Fibroblast of skin of right quadriceps (primary cell): ENCODE measurements at regions not wholly inside any gene's neighbourhood (a gene's known extent, or its start where the extent isn't known, plus 50 kb on each side); places are given as distances from the start of the nearest gene placed in this dataset.
"Not testable (repeated sequence)": the region's sequence is repeated elsewhere in the genome, so short reads cannot be mapped to it uniquely, and the experiment has no call there.

Experiments
- DNase-seq: peaks from one replicate; pipeline ENCODE4 v3.0.0-alpha.2; 2013

DNA sequence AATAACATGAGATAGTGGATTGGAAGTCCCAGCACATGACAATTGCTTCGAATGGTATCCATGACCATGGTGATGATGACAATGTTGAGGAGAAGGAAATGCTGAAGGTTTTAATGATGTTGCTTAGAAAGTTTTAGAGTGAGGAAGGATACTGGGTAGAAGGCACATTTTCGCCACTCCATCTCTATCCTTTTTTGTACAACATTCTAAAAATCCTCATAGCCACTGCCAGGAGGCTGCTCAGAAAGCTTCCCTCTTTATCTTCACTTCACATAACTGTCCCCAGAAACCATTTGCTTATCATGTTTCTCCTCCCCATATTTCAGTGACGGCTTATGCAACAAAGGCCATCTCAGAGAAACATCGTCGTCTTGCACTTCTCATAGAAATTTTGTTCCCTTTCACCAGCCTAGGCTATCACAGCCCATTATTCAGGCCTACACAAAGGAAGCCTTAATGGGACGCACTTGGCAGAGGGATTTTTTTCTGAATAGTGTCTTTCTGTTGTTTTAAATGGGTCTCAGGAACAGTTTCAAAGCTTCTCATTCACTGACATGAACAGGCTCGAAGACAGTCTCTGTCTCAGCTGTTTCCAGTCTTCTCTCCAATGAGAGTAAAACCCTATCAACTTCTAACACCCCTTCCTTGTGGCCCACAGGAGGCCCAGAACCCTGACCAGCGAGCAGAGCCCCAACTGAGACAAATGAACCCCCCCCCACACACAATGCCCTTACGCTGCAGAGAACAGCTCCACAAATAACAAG, 506.7 kb downstream of the HAPSTR1 start:
- DNase-seq, result no peak

DNA sequence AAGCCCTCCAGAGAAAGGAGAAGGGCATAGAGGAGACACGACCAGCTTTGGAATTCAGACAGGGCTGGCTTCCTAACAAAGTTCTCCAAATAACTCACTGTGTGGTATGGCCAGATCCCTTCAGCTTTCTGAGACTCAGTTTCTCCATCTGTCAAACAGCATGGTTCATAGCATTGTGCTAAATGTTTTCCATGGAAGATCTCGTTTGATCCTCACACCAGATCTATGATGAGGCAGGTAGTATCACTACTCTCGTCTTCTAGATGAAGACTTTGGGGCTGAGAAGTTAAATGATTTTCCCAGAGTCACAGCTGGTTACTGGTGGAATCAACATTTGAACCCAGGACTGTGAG, 507.3 kb downstream of the HAPSTR1 start:
- no peak for DNase-seq

DNA sequence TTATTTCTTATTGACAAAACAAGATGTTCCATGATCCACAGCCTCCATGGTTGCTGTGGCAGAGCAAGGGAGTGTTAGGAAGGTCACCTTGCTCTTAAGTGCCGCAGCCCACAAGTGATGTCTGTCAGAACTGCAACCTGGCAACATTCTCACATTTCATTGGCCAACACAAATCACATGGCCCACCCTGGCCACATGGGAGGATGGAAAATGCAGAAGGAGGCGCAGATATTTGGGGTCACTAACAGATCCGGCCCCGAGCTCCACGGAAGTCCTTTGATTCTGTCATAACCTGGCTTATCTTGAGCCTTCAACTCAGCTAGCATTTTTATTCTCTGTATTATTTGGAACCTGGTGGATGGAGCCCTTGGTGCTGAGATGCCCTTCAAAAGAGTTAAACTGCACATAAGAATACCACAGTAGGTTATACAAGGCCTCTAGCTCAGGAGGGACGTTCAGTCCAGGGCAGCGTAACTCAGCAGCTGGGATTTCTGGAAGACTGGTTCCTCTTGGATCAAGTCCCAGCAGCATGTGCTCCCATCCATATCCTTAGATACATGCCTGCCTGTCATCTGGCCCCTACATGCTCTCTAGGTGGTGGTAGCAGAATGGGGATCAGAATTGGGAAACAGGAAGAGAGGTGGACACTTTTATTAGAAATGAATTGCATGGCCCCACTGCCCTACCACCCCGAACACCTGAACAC, 508.1 kb downstream of the HAPSTR1 start:
- no peak for DNase-seq

DNA sequence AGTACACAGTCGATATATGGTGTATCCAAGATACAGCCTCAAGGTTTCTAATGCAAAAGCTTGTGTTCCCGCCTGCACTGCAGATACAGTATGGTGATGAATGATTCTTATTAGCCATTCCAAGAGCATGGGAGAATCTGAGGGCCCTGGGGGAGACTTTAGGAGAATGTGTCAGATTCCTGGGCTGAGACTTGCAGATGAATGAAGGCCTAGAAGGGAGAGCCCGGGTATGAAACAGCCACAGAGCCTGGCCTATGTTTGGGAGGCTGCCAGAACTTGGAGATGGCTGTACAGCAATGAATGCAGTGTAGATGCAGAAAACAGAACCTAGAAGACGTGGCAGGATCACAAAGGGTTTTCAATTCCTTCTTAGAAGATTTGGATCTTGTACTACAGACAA, 510.7 kb downstream of the HAPSTR1 start:
- no peak for DNase-seq

DNA sequence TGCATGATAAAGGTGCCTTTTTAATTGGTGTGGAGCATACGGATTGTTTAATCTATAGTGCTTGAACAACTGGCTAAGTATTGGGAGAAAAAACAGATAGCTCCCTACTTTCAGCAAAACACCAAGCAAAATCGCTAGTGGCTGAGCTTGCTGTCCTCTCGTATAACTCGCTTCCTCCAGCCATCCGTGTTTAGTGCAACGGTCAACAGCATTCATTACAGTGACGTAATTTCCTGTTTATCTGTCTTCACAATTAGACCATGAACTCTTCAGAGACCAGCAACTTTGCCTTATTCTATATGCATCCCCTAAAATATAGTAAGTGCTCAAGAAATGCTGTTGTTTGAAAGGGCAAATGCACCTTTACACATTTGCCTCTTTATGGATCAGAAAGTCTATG, 511.9 kb downstream of the HAPSTR1 start:
- DNase-seq, result no peak

DNA sequence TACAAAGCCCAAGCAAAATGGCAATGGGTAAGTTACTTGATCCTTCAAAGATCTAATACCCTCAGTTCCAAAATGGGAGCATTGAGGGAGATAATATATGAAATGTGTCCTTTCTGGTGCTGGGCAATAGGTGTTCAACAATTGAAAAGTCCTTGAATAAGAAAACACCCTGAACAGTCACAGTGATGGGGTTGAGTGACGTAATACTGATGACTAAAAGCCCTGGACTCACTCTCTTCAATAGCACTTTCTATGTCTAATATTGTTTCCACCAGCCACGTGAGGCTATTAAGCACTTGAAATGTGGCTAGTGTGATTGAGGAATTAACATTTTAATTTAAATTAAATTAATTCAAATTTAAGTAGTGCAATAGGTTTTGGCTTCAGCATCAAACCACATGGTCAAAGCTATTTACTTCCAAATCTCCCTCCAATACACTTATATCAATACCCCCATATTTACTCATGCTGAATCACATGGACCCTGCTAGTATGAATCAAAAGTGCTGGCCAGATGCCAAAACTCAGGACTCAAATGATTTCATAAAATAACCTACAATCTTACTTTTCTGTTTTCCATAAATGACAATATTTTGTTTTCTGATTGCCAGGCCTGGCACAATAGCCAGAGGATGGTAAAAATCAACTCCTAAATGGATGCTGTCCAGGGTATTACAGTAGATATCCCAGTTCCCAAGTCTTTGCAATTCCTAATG, 516.2 kb downstream of the HAPSTR1 start:
- DNase-seq, result no peak

DNA sequence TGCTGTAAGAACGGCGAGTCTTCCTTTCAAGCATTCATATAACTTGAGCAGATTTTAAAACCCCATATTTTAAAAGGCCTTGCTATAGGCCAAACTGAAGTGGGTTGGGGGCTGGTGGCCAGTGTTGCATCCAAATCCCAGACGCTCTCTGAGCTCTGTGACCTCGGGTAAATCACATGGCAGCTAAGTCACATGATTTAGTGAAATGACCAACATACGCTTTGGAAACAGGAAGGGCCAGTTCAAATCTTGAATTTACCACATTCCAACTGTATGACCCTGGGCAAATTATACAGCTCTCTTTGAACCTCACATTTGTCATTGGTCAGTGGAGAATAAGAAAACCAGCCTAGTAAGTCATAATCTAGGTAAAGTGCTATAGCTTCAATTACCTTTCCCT, 519.3 kb downstream of the HAPSTR1 start:
- no peak for DNase-seq

DNA sequence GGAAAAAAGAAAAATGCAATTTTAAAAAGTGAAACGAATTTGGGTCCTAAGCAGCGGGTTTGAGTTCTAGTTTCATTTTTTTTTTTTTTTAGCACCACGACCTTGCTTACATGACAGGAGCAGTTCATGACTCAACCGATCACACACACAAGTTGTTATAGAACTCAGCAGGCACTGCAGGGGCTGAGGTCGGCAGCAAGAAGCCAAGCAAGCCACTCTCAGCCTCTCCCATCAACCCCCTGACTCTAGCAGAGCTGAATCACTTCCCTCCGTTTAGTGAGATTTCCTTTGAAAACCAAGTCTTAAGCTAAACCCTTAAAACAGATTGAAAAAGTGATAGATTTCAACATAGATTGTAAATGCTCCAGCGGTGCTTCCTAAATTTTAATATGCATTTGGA, 520.8 kb downstream of the HAPSTR1 start:
- peak; percentile 25 for DNase-seq

DNA sequence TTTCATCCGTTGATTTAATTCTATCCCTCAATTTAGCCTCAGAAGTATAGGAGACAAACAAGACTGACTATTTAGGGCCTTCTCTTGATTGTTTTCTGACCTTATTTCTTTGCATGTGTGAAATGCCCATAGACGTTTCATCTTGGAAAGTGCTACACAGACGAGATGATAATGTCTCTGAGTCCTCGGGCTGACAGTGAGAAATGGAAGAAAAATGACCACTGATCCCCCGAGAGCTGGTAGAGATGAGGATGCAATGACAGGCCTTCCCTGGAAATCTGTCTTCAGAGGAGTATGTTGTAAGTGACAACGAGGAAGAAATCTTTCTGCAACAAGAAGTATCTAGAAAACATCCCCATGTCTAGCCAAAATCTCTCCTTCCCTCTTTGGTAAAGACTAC, 522.9 kb downstream of the HAPSTR1 start:
- no peak for DNase-seq

DNA sequence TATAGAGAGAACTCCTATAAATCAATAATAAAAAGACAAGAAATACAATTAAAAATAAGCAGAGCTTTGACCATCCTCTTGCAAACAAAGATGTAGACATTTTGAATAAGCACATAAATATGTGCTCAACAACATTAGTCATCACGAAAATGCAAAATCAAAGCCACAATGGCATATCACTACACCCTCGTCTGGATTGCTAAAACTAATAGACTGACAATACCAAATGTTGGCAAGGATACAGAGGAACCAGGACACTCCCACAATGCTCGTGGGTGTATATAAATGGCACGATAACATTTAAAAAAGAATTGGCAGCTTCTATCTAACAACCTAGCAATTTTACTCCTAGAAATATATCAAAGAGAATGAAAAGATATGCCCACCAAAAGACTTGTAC, 530.8 kb downstream of the HAPSTR1 start:
- no peak for DNase-seq

DNA sequence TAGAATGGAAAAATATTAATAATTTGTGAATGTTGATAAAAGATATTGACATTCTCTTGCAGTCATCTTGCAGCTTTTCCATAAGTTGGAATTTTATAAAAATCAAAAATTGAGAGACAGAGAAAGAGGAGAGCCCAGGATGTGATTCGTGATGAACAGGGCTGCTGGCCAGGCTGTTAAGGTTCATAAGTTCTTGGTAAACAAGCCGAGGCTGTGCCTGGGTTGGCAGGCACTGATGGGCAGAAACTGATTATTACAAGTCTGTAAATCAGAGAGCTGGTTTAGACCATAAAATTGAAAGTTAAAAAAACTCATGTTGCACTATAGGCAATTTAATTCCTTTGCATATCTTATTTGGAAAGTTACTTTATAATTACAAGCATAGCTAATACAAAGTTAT, 533.7 kb downstream of the HAPSTR1 start:
- no peak for DNase-seq

DNA sequence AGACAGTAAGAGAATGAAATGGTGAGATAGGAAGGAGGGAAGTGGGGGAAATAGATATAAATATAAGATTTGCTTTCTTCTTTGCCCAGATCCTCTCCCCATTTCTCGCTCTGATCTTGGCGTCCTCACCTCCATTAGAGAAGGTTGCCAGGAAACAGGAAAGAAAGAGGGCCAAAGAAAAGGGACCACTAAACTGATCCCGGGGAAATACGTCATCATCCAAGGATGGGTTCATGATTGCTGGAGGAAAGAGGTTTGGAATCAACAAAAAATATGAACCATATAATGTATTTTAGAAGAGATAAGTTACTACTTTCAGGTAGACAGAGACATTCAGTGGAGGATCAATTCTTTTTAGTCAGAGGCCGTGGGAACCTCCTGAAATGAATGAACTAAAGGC, 536.0 kb downstream of the HAPSTR1 start:
- DNase-seq, result no peak

DNA sequence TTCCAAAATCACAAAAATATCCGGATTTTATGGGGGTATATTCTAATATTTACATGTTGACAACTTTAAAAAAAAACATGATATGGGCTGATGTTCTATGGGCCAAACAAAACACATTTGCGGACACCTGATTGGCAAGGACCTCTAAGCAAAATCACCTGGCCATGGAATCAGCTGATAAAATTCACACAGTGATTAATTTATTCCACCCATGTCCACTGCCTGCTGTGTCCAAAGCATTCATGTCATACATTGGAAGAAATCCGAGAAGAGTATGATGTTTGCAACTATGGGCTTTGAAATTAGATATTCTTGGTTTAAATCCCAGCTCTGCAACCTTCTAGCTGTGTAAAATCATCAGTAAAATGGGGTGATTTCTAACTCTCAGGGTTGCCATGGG, 538.7 kb downstream of the HAPSTR1 start:
- DNase-seq, result no peak

DNA sequence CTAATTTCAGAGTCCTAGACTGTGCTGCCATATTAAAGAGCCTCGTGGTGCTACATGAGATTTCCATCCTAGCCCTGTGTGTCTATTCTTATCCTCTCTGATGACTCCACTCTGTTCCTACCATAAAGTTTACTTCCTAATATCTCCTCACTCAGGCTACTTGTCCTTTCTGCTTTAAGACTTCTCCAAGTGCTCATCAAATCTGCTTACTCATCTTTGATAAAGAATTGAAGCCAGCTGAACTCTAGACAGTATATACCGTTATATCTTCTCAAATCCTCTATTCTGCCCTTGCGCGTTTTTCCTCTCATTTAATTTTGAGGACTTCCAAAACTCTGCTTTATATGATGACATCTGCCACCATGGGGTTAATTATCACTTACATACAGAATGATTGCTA, 539.5 kb downstream of the HAPSTR1 start:
- DNase-seq, result no peak

DNA sequence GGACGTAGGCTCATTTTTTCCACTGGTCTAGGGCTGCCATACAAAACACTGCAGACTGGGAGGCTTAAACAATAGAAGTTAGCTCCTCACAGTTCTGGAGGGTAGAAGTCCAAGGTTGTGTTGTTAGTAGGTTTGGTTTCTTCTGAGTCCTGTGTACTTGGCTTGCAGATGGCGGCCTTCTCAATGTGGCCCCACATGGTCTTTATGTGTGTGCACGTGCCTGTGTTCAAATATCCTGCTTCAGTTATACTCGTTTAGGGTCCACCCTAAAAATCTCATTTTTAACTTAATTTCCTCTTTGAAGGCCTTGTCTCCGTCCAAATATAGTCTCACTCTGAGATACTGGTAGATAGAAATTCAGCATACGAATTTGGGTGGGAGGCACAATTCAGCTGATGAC, 542.4 kb downstream of the HAPSTR1 start:
- no peak for DNase-seq

DNA sequence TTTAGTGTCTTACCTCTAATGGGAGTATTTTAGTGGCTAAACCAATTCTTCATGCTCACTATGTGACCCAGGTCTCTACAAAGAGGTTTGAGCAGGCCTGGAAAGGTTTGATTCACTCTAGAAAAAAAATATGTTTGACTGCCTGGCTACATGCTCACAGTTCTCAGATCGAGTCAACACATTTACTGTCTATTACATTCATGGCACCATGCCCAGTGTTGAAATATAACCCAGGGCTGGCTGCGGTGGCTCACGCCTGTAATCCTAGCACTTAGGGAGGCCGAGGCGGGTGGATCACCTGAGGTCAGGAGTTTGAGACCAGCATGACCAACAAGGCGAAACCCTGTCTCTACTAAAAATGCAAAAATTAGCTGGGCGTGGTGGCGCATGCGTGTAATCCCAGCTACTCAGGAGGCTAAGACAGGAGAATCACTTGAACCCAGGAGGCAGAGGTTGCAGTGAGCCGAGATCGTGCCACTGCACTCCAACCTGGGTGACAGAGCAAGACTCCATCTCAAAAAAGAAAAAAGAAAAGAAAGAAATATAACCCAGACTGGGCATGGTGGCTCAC, 543.8 kb downstream of the HAPSTR1 start:
- not testable (repeated sequence) for DNase-seq

DNA sequence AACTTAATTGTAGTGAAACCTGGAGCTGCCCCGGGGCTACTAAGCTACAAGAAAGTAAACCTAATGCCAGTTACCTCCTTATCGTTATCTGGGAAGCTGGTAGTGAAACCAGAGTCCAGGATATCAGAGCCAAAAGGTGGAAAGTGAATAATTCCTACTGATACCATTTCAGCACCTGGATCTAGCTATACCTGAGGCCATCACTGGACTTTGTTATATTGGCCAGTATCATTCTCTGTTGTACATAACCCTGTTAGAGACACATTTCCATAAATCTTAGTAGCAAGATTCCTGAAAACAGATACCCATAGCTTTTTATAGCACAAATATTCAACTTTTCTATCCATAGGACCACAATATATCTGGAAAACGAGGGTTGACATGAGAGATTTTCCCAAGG, 538.0 kb downstream of the GRIN2A start:
- DNase-seq, result no peak

DNA sequence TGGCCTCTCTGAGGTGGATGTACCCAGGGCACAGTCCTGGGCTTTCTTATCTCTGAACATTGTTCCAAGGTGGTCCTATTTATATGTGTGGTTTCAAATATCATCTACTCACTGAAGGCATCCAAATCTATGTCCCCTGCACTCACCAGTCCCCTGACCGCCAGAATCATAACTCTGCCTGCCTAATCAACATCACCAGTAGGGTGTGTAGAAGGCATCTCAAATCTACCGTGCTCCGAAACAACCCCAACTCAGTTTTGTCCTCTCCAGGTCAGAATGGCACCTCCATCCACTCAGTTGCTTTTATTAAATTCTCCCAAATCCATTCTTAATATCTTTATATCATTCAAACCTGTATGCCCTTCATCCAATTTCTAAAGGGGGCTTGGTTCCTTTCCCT, 536.3 kb downstream of the GRIN2A start:
- no peak for DNase-seq

DNA sequence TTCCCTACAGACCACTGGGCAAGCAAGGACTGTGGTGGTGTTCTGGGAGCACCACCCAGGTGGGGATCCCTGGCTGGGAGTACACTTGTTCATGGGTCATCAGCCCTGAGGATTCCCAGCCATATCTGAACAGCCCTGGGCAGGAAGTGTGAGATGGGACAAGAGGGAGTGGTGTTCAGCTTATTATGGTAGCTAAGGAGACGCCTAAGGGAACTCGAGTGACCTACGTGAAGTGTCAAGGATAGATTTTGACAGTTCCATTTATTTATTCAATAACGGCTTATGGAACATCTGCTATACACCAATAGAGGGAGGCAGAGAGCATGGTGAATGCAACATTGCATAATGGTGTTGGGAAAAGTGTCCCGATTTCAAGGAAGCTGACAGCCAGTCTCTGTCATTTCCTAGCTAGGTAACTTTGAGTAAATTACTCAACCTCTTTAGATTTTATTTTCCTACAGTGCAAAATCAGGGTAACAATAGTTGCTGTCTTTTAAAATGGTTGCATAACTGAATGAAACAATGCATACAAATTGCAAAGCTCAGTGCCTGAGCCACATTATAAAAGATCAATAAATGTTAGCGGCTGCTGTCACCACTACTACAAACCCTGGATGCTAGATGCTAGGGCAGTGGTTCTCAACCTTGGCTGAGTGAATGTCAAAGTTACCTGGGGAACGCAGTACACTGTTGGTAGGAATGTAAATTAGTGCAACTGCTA, 534.1 kb downstream of the GRIN2A start:
- peak; percentile 21 for DNase-seq

DNA sequence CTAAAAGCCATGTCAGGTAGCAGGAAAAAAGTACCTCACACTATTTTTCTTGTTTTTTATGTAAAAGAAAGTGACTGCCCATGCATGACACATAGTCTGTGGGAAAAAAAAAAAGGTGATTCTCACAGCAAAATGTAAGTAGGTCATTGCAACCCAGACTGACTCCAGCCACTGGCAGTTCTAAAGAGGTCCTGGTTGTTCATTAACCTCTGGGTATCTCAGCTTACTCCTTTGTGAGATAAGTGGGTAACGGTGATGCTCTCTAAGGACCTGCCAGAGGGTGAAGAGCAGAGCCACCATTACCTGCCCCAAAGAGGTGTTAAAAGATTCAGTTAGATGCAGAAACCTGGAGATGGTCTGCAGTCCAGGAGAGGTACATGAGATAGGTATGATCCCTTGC, 531.9 kb downstream of the GRIN2A start:
- DNase-seq, result no peak

DNA sequence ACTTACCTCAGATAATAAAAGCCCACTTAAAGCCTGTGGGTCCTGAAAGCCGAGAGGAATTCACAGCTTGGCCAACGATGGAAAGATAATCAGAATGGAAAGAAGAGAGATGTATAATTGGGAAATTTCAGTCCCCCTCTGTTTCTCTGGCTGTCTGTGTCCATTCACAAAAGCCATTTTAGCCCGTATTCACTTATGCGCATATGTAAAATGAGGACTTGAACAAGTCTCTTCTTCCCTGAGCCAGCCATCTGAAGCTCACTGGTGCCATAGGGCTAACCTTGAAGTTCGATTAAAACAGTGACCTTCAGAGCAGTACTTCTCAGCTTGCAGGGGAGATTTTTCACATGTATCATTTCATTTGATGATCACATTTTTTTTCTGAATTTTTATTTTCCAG, 527.2 kb downstream of the GRIN2A start:
- DNase-seq, result no peak

DNA sequence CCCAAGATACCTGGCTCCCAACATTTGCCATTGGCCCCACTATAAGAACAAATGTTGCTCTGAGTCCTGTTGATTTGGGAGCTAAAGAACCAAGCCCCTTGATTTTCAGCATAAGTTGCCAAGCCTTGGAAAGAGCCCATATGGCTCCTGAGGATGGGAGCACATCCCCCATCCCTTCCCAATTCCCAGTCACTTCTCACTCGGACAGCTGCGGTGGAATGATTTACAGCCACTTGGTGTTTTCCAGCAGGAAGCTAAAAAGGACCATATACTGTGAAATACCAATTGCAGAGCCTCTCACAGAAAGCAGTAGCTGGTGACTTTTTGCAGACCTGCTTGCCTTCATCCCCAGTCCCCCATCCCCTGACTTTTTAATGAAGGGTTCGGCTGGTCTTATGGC, 524.6 kb downstream of the GRIN2A start:
- DNase-seq, result peak; percentile 9

DNA sequence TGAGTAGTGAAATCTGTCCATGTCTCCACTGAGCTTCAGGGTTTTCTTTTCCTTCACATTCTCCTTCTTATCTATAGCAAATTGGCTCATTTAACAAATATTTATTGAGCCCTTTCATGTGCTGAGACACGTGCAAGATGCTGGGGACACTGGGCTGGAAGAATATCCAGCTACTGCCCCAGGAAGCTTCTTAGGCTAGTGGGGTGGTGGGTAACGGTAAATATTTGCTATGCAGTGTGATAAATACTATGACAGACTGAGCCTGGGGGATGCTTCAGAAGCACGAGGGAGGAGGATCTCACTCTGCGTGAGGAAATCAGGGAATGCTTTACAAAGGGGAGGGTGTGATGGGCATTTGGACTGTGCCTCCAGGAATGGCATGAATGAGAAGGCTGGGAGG, 524.1 kb downstream of the GRIN2A start:
- no peak for DNase-seq
